HEK293T (cell line): ENCODE measurements at regions not wholly inside any gene's neighbourhood (a gene's known extent, or its start where the extent isn't known, plus 50 kb on each side); places are given as distances from the start of the nearest gene placed in this dataset.

Experiments used
- ELF4 ChIP-seq: fragments of 450-650 bp; IDR thresholded peaks from 2 replicates; pipeline ENCODE4 v1.6.1; 2017; ENCODE audit warnings: antibody characterized with exemption
- FOXM1 ChIP-seq: fragments of 450-650 bp; IDR thresholded peaks from 2 replicates; pipeline ENCODE4 v1.6.1; 2017; ENCODE audit warnings: mild to moderate bottlenecking, borderline replicate concordance
- HDGF ChIP-seq: fragments of 450-650 bp; IDR thresholded peaks from 2 replicates; pipeline ENCODE4 v1.6.1; 2017; ENCODE audit warnings: antibody characterized with exemption, borderline replicate concordance
- SP1 ChIP-seq: fragments of 450-650 bp; IDR thresholded peaks from 2 replicates; pipeline ENCODE4 v1.6.1; 2017
- TARDBP ChIP-seq: fragments of 450-650 bp; IDR thresholded peaks from 2 replicates; pipeline ENCODE4 v1.6.1; 2016

DNA sequence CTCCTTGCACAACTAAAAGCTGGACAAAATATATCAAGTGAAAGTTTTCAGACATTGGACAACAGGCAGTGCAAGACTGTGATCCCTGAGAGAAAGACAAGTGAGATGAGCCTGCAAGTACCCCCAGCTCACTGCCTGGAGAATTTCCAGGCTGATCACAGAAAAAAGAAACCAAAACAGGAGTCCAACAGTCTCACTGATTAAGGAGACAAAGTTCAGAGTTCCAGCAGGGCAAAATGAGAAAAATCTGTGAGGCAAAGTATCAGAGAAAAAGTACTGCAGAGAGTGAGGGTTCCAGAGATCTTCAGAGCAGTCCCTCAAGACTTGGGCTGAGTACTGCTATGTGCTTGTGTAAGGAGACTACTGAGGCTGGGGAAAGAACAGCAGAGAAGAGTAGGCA, 56.0 kb upstream of the PRSS3 start:
- TF ChIP-seq SP1 = no peak
- TF ChIP-seq HDGF = no peak
- TF ChIP-seq TARDBP = no peak
- TF ChIP-seq ELF4 = no peak
- TF ChIP-seq FOXM1 = no peak
